SK-N-MC (cell line): ENCODE measurements at regions not wholly inside any gene's neighbourhood (a gene's known extent, or its start where the extent isn't known, plus 50 kb on each side); places are given as distances from the start of the nearest gene placed in this dataset.

ENCODE experiments used
- EZH2 ChIP-seq: fragments of 200-600 bp; sonication (generic); IDR thresholded peaks from one replicate; pipeline ENCODE4 v1.6.1; 2017; ENCODE audit warnings: antibody characterized with exemption
- POLR2AphosphoS5 ChIP-seq: IDR thresholded peaks from 2 replicates; pipeline ENCODE4 v1.6.1; 2012; ENCODE audit warnings: mild to moderate bottlenecking, low read depth, low read length, borderline replicate concordance

DNA sequence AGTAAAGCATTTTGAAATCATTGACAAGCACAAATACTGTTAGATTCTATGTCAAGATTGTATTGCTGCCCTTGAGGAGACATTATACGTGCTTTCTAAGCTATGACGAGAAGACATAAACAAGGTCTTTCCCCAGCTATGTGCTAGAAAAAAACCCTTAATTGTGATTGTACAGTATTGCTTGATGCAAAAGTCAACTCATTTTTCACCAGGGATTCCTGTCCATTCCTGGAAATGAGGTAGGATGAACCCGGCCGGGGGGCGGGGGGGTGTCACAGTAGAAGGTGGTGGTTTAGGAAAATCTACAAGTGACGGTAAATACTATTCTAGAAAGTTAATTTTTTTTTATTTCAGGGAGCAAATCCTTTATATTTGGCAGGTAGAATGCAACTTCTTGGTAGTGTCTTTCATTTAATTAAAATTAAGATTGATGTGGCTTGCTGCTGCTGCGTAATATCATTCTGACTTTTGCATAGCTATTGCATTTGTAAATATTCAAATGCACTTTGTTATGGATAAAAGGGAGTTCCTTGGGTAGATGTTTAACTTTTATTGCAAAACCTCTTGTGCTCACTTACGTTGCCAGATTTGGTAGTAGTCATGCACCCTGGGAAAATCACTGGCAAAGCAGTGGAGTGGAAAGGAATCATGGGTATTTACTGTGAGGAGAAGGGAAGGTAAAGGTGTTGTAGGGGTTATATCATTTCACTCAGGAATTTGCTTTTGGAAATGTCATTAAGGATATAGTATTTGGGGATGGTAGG is 164.4 kb upstream of the PRPS1L1 start:
- no peak for TF ChIP-seq POLR2AphosphoS5
- TF ChIP-seq EZH2 = no peak
